ENCODE measurements at regions not wholly inside any gene's neighbourhood (a gene's known extent, or its start where the extent isn't known, plus 50 kb on each side); places are given as distances from the start of the nearest gene placed in this dataset.
A peak's percentile ranks its signal among the peaks of the same experiment; 100 is the strongest.
"Not testable (repeated sequence)": the region's sequence is repeated elsewhere in the genome, so short reads cannot be mapped to it uniquely, and the experiment has no call there.

- intact Hi-C loops (cut with DNase I): no loop called here
- Histone ChIP-seq H3K36me3 (ENCODE audit: control insufficient read depth in 2 of 3, insufficient read depth in 3 of 3, low read length in 3 of 3) (no peaks in the 10 kb centered on the region), H3K4me3 (ENCODE audit: low read length in 3 of 3) (no peak overlapping the region), H3K27ac (ENCODE audit: low read depth in 2 of 2, low read length in 2 of 2) (no peak overlapping the region), H3K27me3 (ENCODE audit: control insufficient read depth, insufficient read depth, low read length) (no peaks in the 10 kb centered on the region), H3K9me3 (ENCODE audit: control insufficient read depth in 2 of 3, insufficient read depth in 1 of 3, low read length in 3 of 3) (peaks cover 0 to 11% (median 0%) of the 10 kb centered on the region in 3 donors), H3K4me1 (ENCODE audit: control insufficient read depth in 2 of 3, insufficient read depth in 2 of 3, low read depth in 1 of 3, low read length in 3 of 3) (peaks cover 0 to 2% (median 0%) of the 10 kb centered on the region in 3 donors), H3K9ac (ENCODE audit: low read length in 3 of 3) (no peak overlapping the region)
- peak in 2 of 5 donors; percentile 2 to 23 for DNase-seq
- TF ChIP-seq CTCF (IDR thresholded peaks at IDR 0.05; ENCODE audit: borderline replicate concordance, extremely low read depth, insufficient read depth): no peak
- no peak for FAIRE-seq
Observed at GRCh38 chr19:23577501-23577900, 109.5 kb downstream of the ZNF675 start.

GRCh38 chr19:23571175-23571574 lies 115.8 kb downstream of the ZNF675 start:
- Histone ChIP-seq H3K9me3 (ENCODE audit: control insufficient read depth in 2 of 3, insufficient read depth in 1 of 3, low read length in 3 of 3) (peaks cover 0 to 24% (median 7%) of the 10 kb centered on the region in 3 donors), H3K9ac (ENCODE audit: low read length in 3 of 3) (no peak overlapping the region), H3K4me1 (ENCODE audit: control insufficient read depth in 2 of 3, insufficient read depth in 2 of 3, low read depth in 1 of 3, low read length in 3 of 3) (no peaks in the 10 kb centered on the region), H3K27ac (ENCODE audit: low read depth in 2 of 2, low read length in 2 of 2) (no peak overlapping the region), H3K27me3 (ENCODE audit: control insufficient read depth, insufficient read depth, low read length) (no peaks in the 10 kb centered on the region), H3K36me3 (ENCODE audit: control insufficient read depth in 2 of 3, insufficient read depth in 3 of 3, low read length in 3 of 3) (no peaks in the 10 kb centered on the region), H3K4me3 (ENCODE audit: low read length in 3 of 3) (peak overlapping the region in 1 of 3 donors; percentile 18)
- DNase-seq: no peak
- intact Hi-C loops (cut with DNase I): no loop called here
- no peak for FAIRE-seq
- no peak for TF ChIP-seq CTCF (IDR thresholded peaks at IDR 0.05; ENCODE audit: borderline replicate concordance, extremely low read depth, insufficient read depth)

- H3K27me3 ChIP-seq (ENCODE audit: control insufficient read depth, insufficient read depth, low read length); intact Hi-C loops (cut with DNase I); H3K4me3 ChIP-seq (ENCODE audit: low read length in 3 of 3); DNase-seq; H3K9ac ChIP-seq (ENCODE audit: low read length in 3 of 3); H3K4me1 ChIP-seq (ENCODE audit: control insufficient read depth in 2 of 3, insufficient read depth in 2 of 3, low read depth in 1 of 3, low read length in 3 of 3); FAIRE-seq; H3K36me3 ChIP-seq (ENCODE audit: control insufficient read depth in 2 of 3, insufficient read depth in 3 of 3, low read length in 3 of 3); H3K27ac ChIP-seq (ENCODE audit: low read depth in 2 of 2, low read length in 2 of 2): not testable (repeated sequence)
- H3K9me3 ChIP-seq (ENCODE audit: control insufficient read depth in 2 of 3, insufficient read depth in 1 of 3, low read length in 3 of 3): peaks cover 0 to 19% (median 7%) of the 10 kb centered on the region in 3 donors
Observed at GRCh38 chr19:23568116-23568515, 118.9 kb downstream of the ZNF675 start.

GRCh38 chr19:23565256-23565655 lies 121.8 kb downstream of the ZNF675 start:
- no peaks in the 10 kb centered on the region for H3K36me3 ChIP-seq (ENCODE audit: control insufficient read depth in 2 of 3, insufficient read depth in 3 of 3, low read length in 3 of 3)
- H3K9ac ChIP-seq (ENCODE audit: low read length in 3 of 3): no peak overlapping the region
- peaks cover 0 to 3% (median 0%) of the 10 kb centered on the region in 3 donors for H3K9me3 ChIP-seq (ENCODE audit: control insufficient read depth in 2 of 3, insufficient read depth in 1 of 3, low read length in 3 of 3)
- DNase-seq: no peak
- H3K4me1 ChIP-seq (ENCODE audit: control insufficient read depth in 2 of 3, insufficient read depth in 2 of 3, low read depth in 1 of 3, low read length in 3 of 3): no peaks in the 10 kb centered on the region
- no peak for FAIRE-seq
- no peak overlapping the region for H3K27ac ChIP-seq (ENCODE audit: low read depth in 2 of 2, low read length in 2 of 2)
- TF ChIP-seq CTCF (IDR thresholded peaks at IDR 0.05; ENCODE audit: borderline replicate concordance, extremely low read depth, insufficient read depth): no peak
- H3K27me3 ChIP-seq (ENCODE audit: control insufficient read depth, insufficient read depth, low read length): no peaks in the 10 kb centered on the region
- no peak overlapping the region for H3K4me3 ChIP-seq (ENCODE audit: low read length in 3 of 3)
- intact Hi-C loops (cut with DNase I): no loop called here
